ENCODE measurements at regions not wholly inside any gene's neighbourhood (a gene's known extent, or its start where the extent isn't known, plus 50 kb on each side); places are given as distances from the start of the nearest gene placed in this dataset.

DNA sequence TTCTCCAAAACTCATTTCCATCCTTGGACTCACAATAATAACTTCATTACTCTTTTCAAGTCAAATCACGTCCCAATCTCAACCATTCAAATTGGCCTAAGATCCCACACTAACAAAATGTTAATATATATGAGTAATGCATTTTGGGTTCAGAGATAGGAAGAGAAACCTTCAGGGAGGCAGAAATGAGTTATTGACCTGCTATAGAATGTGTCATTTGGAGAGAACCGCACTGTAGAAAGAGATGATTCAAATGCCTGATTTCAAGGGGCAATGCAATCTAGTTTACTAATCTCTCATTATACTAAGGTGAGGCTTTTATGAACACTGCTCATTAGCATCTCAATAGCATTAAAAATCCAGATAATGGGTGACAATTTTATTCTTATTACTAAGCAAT lies 1595.0 kb upstream of the GOT2 start:
- TF ChIP-seq, protein P1, sequence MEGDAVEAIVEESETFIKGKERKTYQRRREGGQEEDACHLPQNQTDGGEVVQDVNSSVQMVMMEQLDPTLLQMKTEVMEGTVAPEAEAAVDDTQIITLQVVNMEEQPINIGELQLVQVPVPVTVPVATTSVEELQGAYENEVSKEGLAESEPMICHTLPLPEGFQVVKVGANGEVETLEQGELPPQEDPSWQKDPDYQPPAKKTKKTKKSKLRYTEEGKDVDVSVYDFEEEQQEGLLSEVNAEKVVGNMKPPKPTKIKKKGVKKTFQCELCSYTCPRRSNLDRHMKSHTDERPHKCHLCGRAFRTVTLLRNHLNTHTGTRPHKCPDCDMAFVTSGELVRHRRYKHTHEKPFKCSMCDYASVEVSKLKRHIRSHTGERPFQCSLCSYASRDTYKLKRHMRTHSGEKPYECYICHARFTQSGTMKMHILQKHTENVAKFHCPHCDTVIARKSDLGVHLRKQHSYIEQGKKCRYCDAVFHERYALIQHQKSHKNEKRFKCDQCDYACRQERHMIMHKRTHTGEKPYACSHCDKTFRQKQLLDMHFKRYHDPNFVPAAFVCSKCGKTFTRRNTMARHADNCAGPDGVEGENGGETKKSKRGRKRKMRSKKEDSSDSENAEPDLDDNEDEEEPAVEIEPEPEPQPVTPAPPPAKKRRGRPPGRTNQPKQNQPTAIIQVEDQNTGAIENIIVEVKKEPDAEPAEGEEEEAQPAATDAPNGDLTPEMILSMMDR (conservative IDR thresholded peaks at IDR 0.05), result no peak
- no peak for TF ChIP-seq EZH2 (IDR thresholded peaks at IDR 0.05; ENCODE audit: low read depth)

Data from PC-9 (cell line).